IMR-90 (cell line): ENCODE measurements at regions not wholly inside any gene's neighbourhood (a gene's known extent, or its start where the extent isn't known, plus 50 kb on each side); places are given as distances from the start of the nearest gene placed in this dataset.

Source experiments
- ATAC-seq: fragments of 200-7000 bp; cut with Tn5 transposase; 2 replicates; pipeline ENCODE4 v1.9.1; 2020; ENCODE audit warnings: low read depth, mild to moderate bottlenecking, moderate library complexity
- BruUV-seq: library from RNA; stranded (reverse); fragments of 400-500 nt; replicated peaks from 2 replicates; lab custom pipeline; 2021; lab: Mats Ljungman, UMichigan
- CTCF ChIA-PET: fragments of 300-600 bp; formaldehyde crosslinking; extraction: SDS; loops from one replicate; lab custom pipeline; 2021; ENCODE audit warnings: antibody characterized with exemption; lab: Yijun Ruan, JAX
- POLR2A ChIA-PET: fragments of 300-600 bp; sonication (Branson Sonifier 250); formaldehyde crosslinking; loops from one replicate; lab custom pipeline; 2022; ENCODE audit warnings: antibody characterized with exemption; ENCODE audit not compliant: unreplicated experiment; lab: Charles Lee
- DNase-seq: peaks from one replicate; pipeline ENCODE4 v3.0.0; 2013
- H2AFZ ChIP-seq: replicated peaks from 2 replicates; pipeline ENCODE3; 2013; ENCODE audit warnings: low read length, mild to moderate bottlenecking; ENCODE audit not compliant: poor library complexity
- H2AK5ac ChIP-seq: 2 replicates; pipeline ENCODE4 v1.6.1; 2013; ENCODE audit warnings: low read depth, low read length, inconsistent platforms
- H2AK9ac ChIP-seq: replicated peaks from 2 replicates; pipeline ENCODE3; 2013; ENCODE audit warnings: mild to moderate bottlenecking, low read depth, low read length, moderate library complexity; ENCODE audit not compliant: poor library complexity
- H2BK120ac ChIP-seq: 2 replicates; pipeline ENCODE4 v1.6.1; 2013; ENCODE audit warnings: low read depth, low read length, inconsistent platforms
- H2BK15ac ChIP-seq: 3 replicates; pipeline ENCODE4 v1.6.1; 2013; ENCODE audit warnings: low read depth, low read length, inconsistent platforms
- H2BK20ac ChIP-seq: 2 replicates; pipeline ENCODE4 v1.6.1; 2013; ENCODE audit warnings: low read depth, mild to moderate bottlenecking, inconsistent platforms, low read length, moderate library complexity
- H2BK5ac ChIP-seq: 2 replicates; pipeline ENCODE4 v1.6.1; 2013; ENCODE audit warnings: mild to moderate bottlenecking, low read depth, low read length, inconsistent platforms; ENCODE audit not compliant: poor library complexity, severe bottlenecking
- H3K14ac ChIP-seq: replicated peaks from 2 replicates; pipeline ENCODE4 v1.6.1; 2013; ENCODE audit warnings: low read depth, low read length, inconsistent platforms
- H3K18ac ChIP-seq: 2 replicates; pipeline ENCODE4 v1.6.1; 2013; ENCODE audit warnings: low read depth, low read length, control low read depth
- H3K23ac ChIP-seq: 2 replicates; pipeline ENCODE4 v1.6.1; 2013; ENCODE audit warnings: low read depth, low read length, inconsistent platforms
- H3K27ac ChIP-seq: 2 replicates; pipeline ENCODE4 v1.5.1; 2013; ENCODE audit warnings: mild to moderate bottlenecking, control low read depth, low read length; ENCODE audit not compliant: insufficient read depth
- H3K27me3 ChIP-seq: 2 replicates; pipeline ENCODE4 v1.6.1; 2013; ENCODE audit warnings: low read length; ENCODE audit not compliant: control insufficient read depth, insufficient read depth
- H3K36me3 ChIP-seq: 2 replicates; pipeline ENCODE4 v1.6.1; 2013; ENCODE audit warnings: low read length, mixed read lengths; ENCODE audit not compliant: control insufficient read depth, insufficient read depth
- H3K4ac ChIP-seq: 2 replicates; pipeline ENCODE4 v1.6.1; 2013; ENCODE audit warnings: low read depth, low read length, inconsistent platforms
- H3K4me1 ChIP-seq: 2 replicates; pipeline ENCODE4 v1.6.1; 2013; ENCODE audit warnings: low read length, mixed read lengths; ENCODE audit not compliant: control insufficient read depth, insufficient read depth
- H3K4me2 ChIP-seq: 2 replicates; pipeline ENCODE4 v1.6.1; 2013; ENCODE audit warnings: low read depth, mild to moderate bottlenecking, control low read depth, low read length, moderate library complexity
- H3K4me3 ChIP-seq: 2 replicates; pipeline ENCODE4 v1.5.1; 2013; ENCODE audit warnings: low read depth, mild to moderate bottlenecking, control low read depth, low read length, moderate library complexity; ENCODE audit not compliant: insufficient read depth
- H3K56ac ChIP-seq: 2 replicates; pipeline ENCODE4 v1.6.1; 2013; ENCODE audit warnings: low read length, inconsistent platforms; ENCODE audit not compliant: insufficient read depth; ENCODE audit errors: extremely low read depth
- H3K79me1 ChIP-seq, 2 experiments: 2 replicates each; pipeline ENCODE4 v1.6.1; 2013; ENCODE audit warnings: low read length in 2 of 2, inconsistent platforms in 1 of 2, low read depth in 1 of 2
- H3K9ac ChIP-seq: 2 replicates; pipeline ENCODE4 v1.6.1; 2013; ENCODE audit warnings: low read depth, low read length, control low read depth
- H3K9me1 ChIP-seq: 2 replicates; pipeline ENCODE4 v1.6.1; 2013; ENCODE audit warnings: low read length, inconsistent platforms; ENCODE audit not compliant: insufficient read depth
- H3K9me3 ChIP-seq: 2 replicates; pipeline ENCODE4 v1.6.1; 2013; ENCODE audit warnings: low read length; ENCODE audit not compliant: control insufficient read depth, insufficient read depth
- H4K20me1 ChIP-seq: 2 replicates; pipeline ENCODE4 v1.6.1; 2013; ENCODE audit warnings: low read length, inconsistent platforms; ENCODE audit not compliant: insufficient read depth
- H4K5ac ChIP-seq: 2 replicates; pipeline ENCODE4 v1.6.1; 2013; ENCODE audit warnings: mild to moderate bottlenecking, low read depth, low read length, control low read depth
- H4K8ac ChIP-seq, 2 experiments: 2 replicates each; pipeline ENCODE4 v1.6.1; 2013; ENCODE audit warnings: low read depth in 2 of 2, low read length in 2 of 2, control low read depth in 1 of 2, inconsistent platforms in 1 of 2
- H4K91ac ChIP-seq: 2 replicates; pipeline ENCODE4 v1.6.1; 2013; ENCODE audit warnings: low read depth, low read length, inconsistent platforms; ENCODE audit not compliant: insufficient read depth
- BHLHE40 ChIP-seq: fragments of 150-350 bp; IDR thresholded peaks from 2 replicates; pipeline ENCODE4 v1.6.1; 2016; ENCODE audit warnings: mild to moderate bottlenecking, low read depth, low read length
- CEBPB ChIP-seq: IDR thresholded peaks from 2 replicates; pipeline ENCODE4 v1.6.1; 2012; ENCODE audit warnings: low read depth, low read length, improper control_type of control experiment
- ELK1 ChIP-seq: fragments of 150-350 bp; IDR thresholded peaks from 2 replicates; pipeline ENCODE4 v1.6.1; 2016; ENCODE audit warnings: low read depth, mild to moderate bottlenecking, low read length, moderate library complexity, borderline replicate concordance
- MAFK ChIP-seq: IDR thresholded peaks from 2 replicates; pipeline ENCODE4 v1.6.1; 2012; ENCODE audit warnings: low read depth, low read length, improper control_type of control experiment
- MXI1 ChIP-seq: IDR thresholded peaks from 2 replicates; pipeline ENCODE4 v1.6.1; 2012; ENCODE audit warnings: low read depth, mild to moderate bottlenecking, low read length, moderate library complexity, borderline replicate concordance
- NFE2L2 ChIP-seq: fragments of 150-350 bp; IDR thresholded peaks from 2 replicates; pipeline ENCODE4 v1.6.1; 2016; ENCODE audit warnings: low read depth, mild to moderate bottlenecking, low read length
- SMC3 ChIP-seq: fragments of 150-350 bp; IDR thresholded peaks from 2 replicates; pipeline ENCODE4 v1.6.1; 2016; ENCODE audit warnings: low read depth, mild to moderate bottlenecking, antibody characterized with exemption, low read length, moderate library complexity
- WGBS, 2 experiments: methylation state at CpG; one replicate each; pipeline versions ENCODE4 v1.1.5 to v1.1.7; 2013; ENCODE audit warnings: missing lambda C conversion rate in 2 of 2; ENCODE audit not compliant: insufficient read length in 1 of 2; ENCODE audit errors: extremely low coverage in 2 of 2; 5-methylcytosine and 5-hydroxymethylcytosine counted together
- dilution Hi-C: fragments of 300-500 bp; cut with HindIII; formaldehyde crosslinking; loops from one replicate; pipeline ENCODE4 v1.14.3; 2018; ENCODE audit warnings: low sequenced_read_pairs; ENCODE audit not compliant: unreplicated experiment
- in situ Hi-C: fragments of 300-500 bp; cut with MboI; formaldehyde crosslinking; loops from 3 replicates; pipeline ENCODE4 v1.14.3; 2019; ENCODE audit warnings: low sequenced_read_pairs, inconsistent platforms, mixed read lengths
- intact Hi-C: fragments of 100-400 bp; cut with micrococcal nuclease; formaldehyde crosslinking; loops from 2 replicates; pipeline ENCODE4 v1.10.0; 2022
- TF ChIP-seq, protein P1 (sequence below): fragments of 150-350 bp; IDR thresholded peaks from 2 replicates; pipeline ENCODE4 v1.6.1; 2017; ENCODE audit warnings: mild to moderate bottlenecking, antibody characterized with exemption, low read length, low read depth
- TF ChIP-seq, protein P2 (sequence below): conservative IDR thresholded peaks from 2 replicates; pipeline ENCODE4 v1.5.1; 2012; ENCODE audit warnings: mild to moderate bottlenecking, low read depth, low read length, improper control_type of control experiment

DNA sequence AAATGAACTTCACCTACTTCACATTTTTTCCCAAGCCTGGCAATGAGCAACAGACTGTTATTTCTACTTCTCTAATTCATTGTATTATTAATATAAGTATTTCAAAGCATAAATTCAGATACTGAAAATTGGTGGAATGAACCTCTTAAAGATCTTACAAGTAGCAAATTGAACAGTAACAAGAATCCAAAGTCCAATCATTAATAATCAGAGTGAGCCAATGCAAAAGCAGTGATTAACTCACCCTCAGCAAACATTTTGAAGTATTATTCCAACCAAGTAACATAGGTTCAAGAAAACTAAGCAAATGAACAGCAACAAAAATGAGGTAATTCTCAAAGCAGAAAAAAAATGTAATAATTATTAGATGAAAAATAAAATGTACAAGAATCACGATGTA is 288.1 kb upstream of the ZC3H15 start:
- Histone ChIP-seq H3K27me3 (no peaks in the 10 kb centered on the region), H2BK20ac (no peak overlapping the region), H3K27ac (no peak overlapping the region), H2BK5ac (no peak overlapping the region), H3K79me1 (no peaks in the 10 kb centered on the region), H3K56ac (no peak overlapping the region), H3K9me1 (no peaks in the 10 kb centered on the region), H3K18ac (no peak overlapping the region), H3K4me1 (no peaks in the 10 kb centered on the region), H4K5ac (no peak overlapping the region), H3K14ac (no peak overlapping the region), H2BK15ac (no peak overlapping the region), H3K9ac (no peak overlapping the region), H4K8ac (no peak overlapping the region), H3K9me3 (no peaks in the 10 kb centered on the region), H4K20me1 (no peaks in the 10 kb centered on the region), H2AK9ac (no peak overlapping the region), H4K91ac (no peak overlapping the region), H3K36me3 (no peaks in the 10 kb centered on the region), H3K4me2 (no peak overlapping the region), H2BK120ac (no peak overlapping the region), H3K23ac (no peak overlapping the region), H2AK5ac (no peak overlapping the region), H2AFZ (no peak overlapping the region), H3K4me3 (no peak overlapping the region), H3K4ac (no peak overlapping the region)
- no CpG with 5 or more reads among the region's 1 CpG for WGBS, 2 experiments
- BruUV-seq = no TSS peak
- intact Hi-C loops = no loop called here
- dilution Hi-C loops = no loop called here
- ChIA-PET CTCF (no interaction called here), POLR2A (no interaction called here)
- TF ChIP-seq BHLHE40 = no peak
- no peak for TF ChIP-seq MAFK
- TF ChIP-seq, protein P1, sequence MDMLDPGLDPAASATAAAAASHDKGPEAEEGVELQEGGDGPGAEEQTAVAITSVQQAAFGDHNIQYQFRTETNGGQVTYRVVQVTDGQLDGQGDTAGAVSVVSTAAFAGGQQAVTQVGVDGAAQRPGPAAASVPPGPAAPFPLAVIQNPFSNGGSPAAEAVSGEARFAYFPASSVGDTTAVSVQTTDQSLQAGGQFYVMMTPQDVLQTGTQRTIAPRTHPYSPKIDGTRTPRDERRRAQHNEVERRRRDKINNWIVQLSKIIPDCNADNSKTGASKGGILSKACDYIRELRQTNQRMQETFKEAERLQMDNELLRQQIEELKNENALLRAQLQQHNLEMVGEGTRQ = no peak
- no peak for TF ChIP-seq NFE2L2
- TF ChIP-seq, protein P2, sequence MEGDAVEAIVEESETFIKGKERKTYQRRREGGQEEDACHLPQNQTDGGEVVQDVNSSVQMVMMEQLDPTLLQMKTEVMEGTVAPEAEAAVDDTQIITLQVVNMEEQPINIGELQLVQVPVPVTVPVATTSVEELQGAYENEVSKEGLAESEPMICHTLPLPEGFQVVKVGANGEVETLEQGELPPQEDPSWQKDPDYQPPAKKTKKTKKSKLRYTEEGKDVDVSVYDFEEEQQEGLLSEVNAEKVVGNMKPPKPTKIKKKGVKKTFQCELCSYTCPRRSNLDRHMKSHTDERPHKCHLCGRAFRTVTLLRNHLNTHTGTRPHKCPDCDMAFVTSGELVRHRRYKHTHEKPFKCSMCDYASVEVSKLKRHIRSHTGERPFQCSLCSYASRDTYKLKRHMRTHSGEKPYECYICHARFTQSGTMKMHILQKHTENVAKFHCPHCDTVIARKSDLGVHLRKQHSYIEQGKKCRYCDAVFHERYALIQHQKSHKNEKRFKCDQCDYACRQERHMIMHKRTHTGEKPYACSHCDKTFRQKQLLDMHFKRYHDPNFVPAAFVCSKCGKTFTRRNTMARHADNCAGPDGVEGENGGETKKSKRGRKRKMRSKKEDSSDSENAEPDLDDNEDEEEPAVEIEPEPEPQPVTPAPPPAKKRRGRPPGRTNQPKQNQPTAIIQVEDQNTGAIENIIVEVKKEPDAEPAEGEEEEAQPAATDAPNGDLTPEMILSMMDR = no peak
- TF ChIP-seq MXI1 = no peak
- TF ChIP-seq ELK1 = no peak
- no peak for TF ChIP-seq SMC3
- no peak for TF ChIP-seq CEBPB
- ATAC-seq (no peak), DNase-seq (no peak)
- in situ Hi-C loops = no loop called here
